ENCODE measurements at regions not wholly inside any gene's neighbourhood (a gene's known extent, or its start where the extent isn't known, plus 50 kb on each side); places are given as distances from the start of the nearest gene placed in this dataset.

- H3K4me3 ChIP-seq (ENCODE audit: low read depth, poor library complexity, severe bottlenecking) = no peak overlapping the region
- intact Hi-C loops (cut with DNase I; ENCODE audit: low total_unique reads) = no loop called here
- no peak for DNase-seq (ENCODE audit: low spot score in 2 of 2)
- 95% methylated on average over 22 of the region's 22 CpGs for WGBS, 2 donors
- TF ChIP-seq CTCF (IDR thresholded peaks at IDR 0.05) = no peak
- no peak for TF ChIP-seq POLR2A (IDR thresholded peaks at IDR 0.05)
Measured at GRCh38 chr14:65280653-65281052, 131.9 kb upstream of the FUT8 start.

- H3K4me3 ChIP-seq (ENCODE audit: low read depth, poor library complexity, severe bottlenecking) = no peak overlapping the region
- TF ChIP-seq CTCF (IDR thresholded peaks at IDR 0.05) (no peak), POLR2A (IDR thresholded peaks at IDR 0.05) (no peak)
- intact Hi-C loops (cut with DNase I; ENCODE audit: low total_unique reads) = no loop called here
- DNase-seq (ENCODE audit: low spot score in 2 of 2) = no peak
- WGBS, 2 donors = 31 to 44% methylated on average over 12 of the region's 12 CpGs
Measured at GRCh38 chr14:65281991-65282895, 130.3 kb upstream of the FUT8 start.

GRCh38 chr14:65282896-65283253, 129.7 kb upstream of the FUT8 start:
- intact Hi-C loops (cut with DNase I; ENCODE audit: low total_unique reads) = no loop called here
- TF ChIP-seq CTCF (IDR thresholded peaks at IDR 0.05) = no peak
- no peak for TF ChIP-seq POLR2A (IDR thresholded peaks at IDR 0.05)
- no peak for DNase-seq (ENCODE audit: low spot score in 2 of 2)
- 83 to 92% methylated on average over 3 of the region's 3 CpGs for WGBS, 2 donors
- no peak overlapping the region for H3K4me3 ChIP-seq (ENCODE audit: low read depth, poor library complexity, severe bottlenecking)

- 83 to 85% methylated on average over 8 of the region's 8 CpGs for WGBS, 2 donors
- DNase-seq (ENCODE audit: low spot score in 2 of 2) = no peak
- no peak overlapping the region for H3K4me3 ChIP-seq (ENCODE audit: low read depth, poor library complexity, severe bottlenecking)
- TF ChIP-seq POLR2A (IDR thresholded peaks at IDR 0.05) (no peak), CTCF (IDR thresholded peaks at IDR 0.05) (no peak)
- intact Hi-C loops (cut with DNase I; ENCODE audit: low total_unique reads) = no loop called here
Measured at GRCh38 chr14:65286443-65286842, 126.1 kb upstream of the FUT8 start.

GRCh38 chr14:65287264-65288131, 125.0 kb upstream of the FUT8 start:
- DNase-seq (ENCODE audit: low spot score in 2 of 2) = no peak
- TF ChIP-seq CTCF (IDR thresholded peaks at IDR 0.05) (no peak), POLR2A (IDR thresholded peaks at IDR 0.05) (no peak)
- H3K4me3 ChIP-seq (ENCODE audit: low read depth, poor library complexity, severe bottlenecking) = no peak overlapping the region
- intact Hi-C loops (cut with DNase I; ENCODE audit: low total_unique reads) = no loop called here
- WGBS, 2 donors = 79 to 81% methylated on average over 29 of the region's 29 CpGs
